ENCODE measurements at regions not wholly inside any gene's neighbourhood (a gene's known extent, or its start where the extent isn't known, plus 50 kb on each side); places are given as distances from the start of the nearest gene placed in this dataset.
"Not testable (repeated sequence)": the region's sequence is repeated elsewhere in the genome, so short reads cannot be mapped to it uniquely, and the experiment has no call there.

DNA sequence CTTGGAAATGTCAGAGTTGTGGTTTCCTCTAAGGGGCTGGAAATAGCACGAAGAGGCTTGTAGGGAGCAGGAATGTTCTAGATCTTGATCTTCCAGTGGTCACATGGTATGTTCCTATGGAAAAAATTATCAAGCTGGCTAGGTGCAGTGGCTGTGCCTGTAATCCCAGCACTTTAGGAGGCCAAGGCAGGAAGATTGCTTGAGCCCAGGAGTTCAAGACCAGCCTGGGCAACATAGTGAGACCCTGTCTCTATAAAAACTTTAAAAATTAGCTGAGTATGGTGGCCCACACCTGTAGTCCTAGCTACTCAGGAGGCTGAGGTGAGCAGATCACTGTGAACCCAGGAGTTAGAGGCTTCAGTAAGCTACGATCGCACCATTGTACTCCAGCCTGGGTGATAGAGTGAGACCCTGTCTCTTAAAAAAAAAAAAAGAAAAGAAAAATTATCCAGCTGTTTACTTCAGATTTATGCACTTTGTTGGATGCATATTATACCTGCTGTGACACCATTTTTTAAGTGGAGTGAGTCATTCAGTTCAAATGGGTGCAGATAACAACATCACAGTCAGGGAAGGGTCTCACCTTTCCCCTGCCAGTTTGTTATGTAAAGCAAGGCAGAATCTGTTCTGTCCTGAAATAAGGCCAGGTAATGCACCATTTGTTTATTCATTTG lies 65.7 kb upstream of the LYRM9 start:
- Mint-ChIP-seq H3K4me3 (no peak overlapping the region), H3K4me1 (ENCODE audit: low read depth in 2 of 2) (no peaks in the 10 kb centered on the region), H3K36me3 (ENCODE audit: insufficient read depth) (no peaks in the 10 kb centered on the region), H3K27ac (no peak overlapping the region), H3K9me3 (no peaks in the 10 kb centered on the region), H3K27me3 (peaks cover 9 to 55% of the 10 kb centered on the region in 2 donors)
- no peak for ATAC-seq (replicated peaks)
- no peak for DNase-seq

DNA sequence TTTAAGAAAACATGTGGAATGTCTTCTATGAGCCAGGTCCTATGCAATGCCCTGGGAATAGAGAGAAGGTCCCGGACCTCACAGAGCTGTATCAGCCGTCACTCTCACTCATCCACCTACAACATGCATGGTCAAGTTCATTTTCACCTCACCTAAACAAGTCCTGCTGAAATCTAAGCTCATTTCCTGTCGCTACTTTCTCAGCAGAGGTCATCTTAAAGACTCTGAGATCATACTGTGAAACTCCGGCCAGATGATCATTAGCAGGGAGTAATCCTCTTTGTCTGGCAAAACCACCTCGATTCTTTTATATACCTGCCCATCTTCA lies 66.2 kb upstream of the LYRM9 start:
- no peaks in the 10 kb centered on the region for H3K4me1 Mint-ChIP-seq (ENCODE audit: low read depth in 2 of 2)
- H3K27me3 Mint-ChIP-seq: peaks cover 6 to 52% of the 10 kb centered on the region in 2 donors
- ATAC-seq (replicated peaks): no peak
- no peak overlapping the region for H3K27ac Mint-ChIP-seq
- no peaks in the 10 kb centered on the region for H3K36me3 Mint-ChIP-seq (ENCODE audit: insufficient read depth)
- no peaks in the 10 kb centered on the region for H3K9me3 Mint-ChIP-seq
- no peak for DNase-seq
- no peak overlapping the region for H3K4me3 Mint-ChIP-seq

DNA sequence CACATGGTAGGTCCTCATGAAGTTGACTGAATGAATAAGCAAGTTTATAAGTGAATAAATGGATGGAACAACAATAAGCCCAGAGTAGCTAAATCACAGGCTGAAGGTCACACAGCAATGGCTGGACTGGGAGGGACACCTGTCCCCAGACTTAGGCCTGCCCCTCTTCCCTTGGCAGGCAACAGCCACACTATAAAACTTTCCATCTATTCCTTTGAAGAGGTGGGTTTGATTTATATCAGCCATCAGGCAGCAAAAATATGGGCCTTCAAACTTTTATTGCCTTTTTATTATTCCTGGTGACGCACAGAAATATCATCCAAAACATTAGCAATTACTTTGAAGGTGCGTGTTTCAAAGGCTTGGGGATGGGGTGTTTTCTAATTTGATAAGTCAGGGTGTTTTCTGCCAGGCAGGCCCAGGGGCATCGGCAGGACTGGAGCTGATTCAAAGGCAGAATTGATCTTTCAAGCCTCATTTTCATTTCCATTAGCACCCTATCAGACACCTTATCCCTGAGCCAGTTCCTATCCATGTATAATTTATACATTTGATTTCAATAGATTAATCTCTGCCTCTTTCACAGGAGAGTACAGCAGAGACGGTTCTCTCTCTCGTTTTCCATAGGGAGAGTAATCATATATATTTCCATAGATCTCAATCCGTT lies 67.2 kb upstream of the LYRM9 start:
- no peak overlapping the region for H3K27ac Mint-ChIP-seq
- no peaks in the 10 kb centered on the region for H3K4me1 Mint-ChIP-seq (ENCODE audit: low read depth in 2 of 2)
- DNase-seq (no peak), ATAC-seq (replicated peaks) (no peak)
- no peaks in the 10 kb centered on the region for H3K9me3 Mint-ChIP-seq
- peaks cover 6 to 52% of the 10 kb centered on the region in 2 donors for H3K27me3 Mint-ChIP-seq
- H3K36me3 Mint-ChIP-seq (ENCODE audit: insufficient read depth): no peaks in the 10 kb centered on the region
- H3K4me3 Mint-ChIP-seq: no peak overlapping the region

DNA sequence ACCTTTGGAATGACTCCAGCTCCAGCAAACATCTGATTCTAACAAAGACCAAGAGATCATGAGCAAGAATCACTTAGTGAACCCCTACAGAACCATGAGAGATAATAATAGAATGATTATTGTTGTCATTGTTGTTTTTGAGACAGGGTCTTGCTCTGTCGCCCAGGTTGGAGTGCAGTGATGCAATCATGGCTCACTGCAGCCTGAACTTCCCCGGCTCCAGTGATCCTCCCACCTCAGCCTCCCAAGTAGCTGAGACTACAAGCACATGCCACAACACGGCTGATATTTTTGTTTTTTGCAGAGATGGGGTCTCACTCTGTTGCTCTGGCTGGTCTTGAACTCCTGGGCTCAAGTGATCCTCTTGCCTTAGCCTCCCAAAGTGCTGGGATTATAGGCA lies 69.4 kb upstream of the LYRM9 start:
- DNase-seq, H3K9me3 Mint-ChIP-seq: not testable (repeated sequence)

DNA sequence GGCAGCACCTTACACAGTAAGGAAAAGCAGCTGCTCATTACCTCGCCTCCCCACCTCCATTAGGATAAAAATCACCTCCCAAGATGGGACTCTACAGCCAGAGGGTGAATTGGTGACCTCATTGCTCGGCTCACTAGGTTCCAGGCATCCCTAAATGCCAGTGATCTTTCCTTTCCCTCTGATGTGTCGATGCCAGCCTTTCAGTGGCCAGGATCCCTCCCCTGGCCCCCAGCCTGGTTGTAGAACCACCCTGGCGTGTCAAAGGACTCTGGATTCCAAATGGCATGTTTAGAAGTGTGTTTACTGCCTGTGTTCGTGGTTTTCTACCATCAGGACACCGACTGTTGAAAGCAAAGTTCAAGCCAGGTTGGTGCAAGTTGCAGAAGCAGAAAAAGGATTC lies 72.1 kb upstream of the LYRM9 start:
- Mint-ChIP-seq H3K4me3 (no peak overlapping the region), H3K27ac (no peak overlapping the region), H3K36me3 (ENCODE audit: insufficient read depth) (no peaks in the 10 kb centered on the region), H3K4me1 (ENCODE audit: low read depth in 2 of 2) (no peaks in the 10 kb centered on the region), H3K9me3 (no peaks in the 10 kb centered on the region), H3K27me3 (peaks cover 14 to 60% of the 10 kb centered on the region in 2 donors)
- DNase-seq (no peak), ATAC-seq (replicated peaks) (no peak)

More for the DNA sequence above, 69.4 kb upstream of the LYRM9 start:
- H3K4me1 Mint-ChIP-seq (ENCODE audit: low read depth in 2 of 2); H3K4me3 Mint-ChIP-seq; H3K27ac Mint-ChIP-seq; H3K36me3 Mint-ChIP-seq (ENCODE audit: insufficient read depth); ATAC-seq (replicated peaks): not testable (repeated sequence)
- H3K27me3 Mint-ChIP-seq: peaks cover 6 to 40% of the 10 kb centered on the region in 2 donors

DNA sequence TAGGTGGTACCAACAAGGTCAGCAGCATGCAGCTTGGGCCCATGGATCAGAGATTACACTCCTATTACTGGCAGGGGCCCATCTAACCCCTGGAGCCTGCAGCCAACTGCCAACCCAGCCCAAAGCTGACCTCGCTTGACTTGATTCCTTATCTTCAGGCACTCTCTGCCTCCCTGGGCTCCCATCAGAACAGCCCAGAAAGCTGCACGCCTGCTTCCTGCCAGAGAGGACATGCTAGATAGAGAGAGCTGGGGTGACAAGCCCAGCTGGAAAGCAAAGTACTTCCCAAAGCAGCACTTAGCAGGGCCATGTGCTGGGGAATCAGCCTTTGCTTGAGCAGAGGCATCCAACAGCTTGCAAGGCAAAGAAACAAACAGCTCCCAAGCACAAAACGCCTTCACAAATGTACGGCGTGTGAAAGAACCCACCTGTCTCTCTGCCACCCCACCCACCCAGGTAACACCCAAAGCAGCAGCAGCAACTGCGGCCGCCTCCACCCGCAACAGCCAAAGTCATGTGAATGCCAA lies 74.2 kb upstream of the NLK start:
- no peak overlapping the region for H3K27ac Mint-ChIP-seq
- no peak overlapping the region for H3K4me3 Mint-ChIP-seq
- H3K27me3 Mint-ChIP-seq: peaks cover 14 to 51% of the 10 kb centered on the region in 2 donors
- H3K4me1 Mint-ChIP-seq (ENCODE audit: low read depth in 2 of 2): no peaks in the 10 kb centered on the region
- DNase-seq: no peak
- no peaks in the 10 kb centered on the region for H3K36me3 Mint-ChIP-seq (ENCODE audit: insufficient read depth)
- no peaks in the 10 kb centered on the region for H3K9me3 Mint-ChIP-seq
- ATAC-seq (replicated peaks): no peak

DNA sequence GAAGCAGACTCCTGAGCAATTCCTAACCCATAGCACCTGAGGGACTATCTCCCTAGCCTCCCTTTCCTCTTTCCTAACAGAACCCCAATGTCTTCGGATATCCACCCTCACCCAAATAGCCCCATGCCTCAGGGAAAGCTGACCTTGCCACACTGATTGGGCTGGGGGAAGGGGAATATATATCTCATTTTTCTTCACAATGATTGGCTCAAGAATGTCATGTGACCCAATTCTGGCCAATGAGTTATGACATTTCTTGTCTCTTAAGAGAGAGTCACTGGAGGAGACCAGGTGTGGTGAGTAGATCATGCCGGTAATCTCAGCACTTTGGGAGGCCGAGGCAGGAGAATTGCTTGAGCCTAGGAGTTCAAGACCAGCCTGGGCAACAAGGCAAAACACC lies 71.9 kb upstream of the NLK start:
- Mint-ChIP-seq H3K4me3 (no peak overlapping the region), H3K4me1 (ENCODE audit: low read depth in 2 of 2) (no peaks in the 10 kb centered on the region), H3K27me3 (peaks cover 14 to 38% of the 10 kb centered on the region in 2 donors), H3K27ac (no peak overlapping the region), H3K9me3 (no peaks in the 10 kb centered on the region), H3K36me3 (ENCODE audit: insufficient read depth) (no peaks in the 10 kb centered on the region)
- ATAC-seq (replicated peaks) (no peak), DNase-seq (no peak)

DNA sequence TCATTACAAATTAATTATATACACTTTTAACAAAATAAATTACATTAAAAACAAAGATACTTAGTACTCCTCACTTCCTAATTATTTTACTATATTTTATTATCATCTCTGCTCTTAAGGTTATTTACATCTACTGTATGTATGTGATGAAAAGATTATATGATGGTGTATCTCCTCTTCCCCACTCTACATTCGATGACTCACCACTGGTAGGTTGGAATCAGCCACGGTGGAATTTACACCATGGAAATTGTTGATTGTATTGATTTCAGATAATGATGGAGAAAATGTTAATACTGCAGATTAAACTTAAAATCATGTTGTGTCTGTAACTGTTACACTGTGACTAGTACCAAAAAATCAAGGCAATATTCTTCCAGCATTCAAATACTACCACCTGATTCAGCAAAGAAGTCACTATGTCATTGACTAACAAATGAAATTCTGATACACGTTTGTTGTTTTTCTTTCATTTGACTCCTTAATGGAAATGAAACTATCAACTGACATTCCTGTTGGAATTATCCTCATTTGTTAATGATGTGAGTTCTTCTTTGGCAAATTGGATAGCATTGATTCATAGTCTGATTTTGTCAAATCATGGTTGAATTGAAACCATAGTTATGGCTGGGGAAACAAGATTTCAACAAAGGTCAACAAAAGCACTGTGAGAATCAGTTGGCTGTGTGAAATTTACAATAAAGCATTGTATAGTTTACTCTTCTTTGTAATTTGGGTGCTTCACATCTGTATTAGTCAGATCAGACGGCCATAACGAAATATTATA lies 69.0 kb upstream of the NLK start:
- no peak for ATAC-seq (replicated peaks)
- no peak overlapping the region for H3K4me3 Mint-ChIP-seq

DNA sequence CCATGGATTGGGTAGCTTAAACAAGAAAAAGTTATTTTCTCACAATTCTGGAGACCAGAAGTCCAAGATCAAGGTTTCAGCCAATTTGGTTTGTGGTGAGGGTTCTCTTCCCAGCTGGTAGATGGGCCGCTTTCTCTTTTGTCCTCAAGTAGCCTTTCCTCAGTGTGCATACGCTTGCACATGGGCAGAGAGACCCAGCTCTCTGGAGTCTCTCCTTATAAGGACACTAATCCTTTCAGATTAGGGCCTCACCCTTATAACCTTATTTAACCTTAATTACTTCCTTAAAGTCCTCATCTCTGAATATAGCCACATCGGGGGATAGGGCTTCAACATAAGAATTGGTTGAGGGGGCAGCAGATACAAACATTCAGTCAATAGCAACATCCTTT lies 68.4 kb upstream of the NLK start:
- ATAC-seq (replicated peaks) (no peak), DNase-seq (no peak)
- peaks cover 23 to 29% of the 10 kb centered on the region in 2 donors for H3K27me3 Mint-ChIP-seq
- no peaks in the 10 kb centered on the region for H3K36me3 Mint-ChIP-seq (ENCODE audit: insufficient read depth)
- no peaks in the 10 kb centered on the region for H3K9me3 Mint-ChIP-seq
- no peaks in the 10 kb centered on the region for H3K4me1 Mint-ChIP-seq (ENCODE audit: low read depth in 2 of 2)
- no peak overlapping the region for H3K27ac Mint-ChIP-seq
- H3K4me3 Mint-ChIP-seq: no peak overlapping the region

More for the DNA sequence above, 69.0 kb upstream of the NLK start:
- Mint-ChIP-seq H3K27ac (no peak overlapping the region), H3K36me3 (ENCODE audit: insufficient read depth) (no peaks in the 10 kb centered on the region), H3K4me1 (ENCODE audit: low read depth in 2 of 2) (no peaks in the 10 kb centered on the region), H3K27me3 (peaks cover 17 to 28% of the 10 kb centered on the region in 2 donors), H3K9me3 (no peaks in the 10 kb centered on the region)
- no peak for DNase-seq

DNA sequence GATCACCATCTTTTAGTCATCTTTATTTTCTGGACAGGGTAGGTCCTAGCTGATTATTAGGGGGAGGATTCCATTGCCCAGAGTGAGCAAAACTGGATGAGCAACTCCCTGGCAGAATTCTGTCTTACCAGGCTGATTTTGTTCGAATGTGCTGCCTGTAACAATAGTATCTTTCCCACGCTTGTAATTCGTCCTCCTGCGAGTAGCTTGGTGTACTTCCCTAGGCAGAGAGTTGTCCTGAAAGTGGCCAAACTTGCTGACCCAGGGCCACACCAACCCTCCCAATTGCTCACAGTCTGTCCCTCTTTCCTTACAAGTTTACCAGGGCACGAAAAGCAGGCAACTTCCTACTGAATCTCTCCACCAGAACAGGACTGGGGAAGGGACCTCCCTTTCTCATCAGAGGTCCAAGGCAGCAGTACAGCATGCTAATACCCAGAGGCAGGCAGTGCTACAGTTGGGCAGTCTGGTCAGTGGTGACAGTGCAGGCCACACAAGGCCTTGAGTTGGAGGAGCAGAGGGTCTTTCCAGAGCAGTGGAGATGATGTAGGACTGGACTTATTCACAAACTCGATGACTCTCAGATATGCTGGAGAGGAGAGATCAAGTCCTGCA lies 67.8 kb upstream of the NLK start:
- ATAC-seq (replicated peaks) (no peak), DNase-seq (no peak)
- Mint-ChIP-seq H3K27ac (no peak overlapping the region), H3K4me3 (no peak overlapping the region), H3K27me3 (peaks cover 22 to 29% of the 10 kb centered on the region in 2 donors), H3K9me3 (no peaks in the 10 kb centered on the region), H3K4me1 (ENCODE audit: low read depth in 2 of 2) (no peaks in the 10 kb centered on the region), H3K36me3 (ENCODE audit: insufficient read depth) (no peaks in the 10 kb centered on the region)

DNA sequence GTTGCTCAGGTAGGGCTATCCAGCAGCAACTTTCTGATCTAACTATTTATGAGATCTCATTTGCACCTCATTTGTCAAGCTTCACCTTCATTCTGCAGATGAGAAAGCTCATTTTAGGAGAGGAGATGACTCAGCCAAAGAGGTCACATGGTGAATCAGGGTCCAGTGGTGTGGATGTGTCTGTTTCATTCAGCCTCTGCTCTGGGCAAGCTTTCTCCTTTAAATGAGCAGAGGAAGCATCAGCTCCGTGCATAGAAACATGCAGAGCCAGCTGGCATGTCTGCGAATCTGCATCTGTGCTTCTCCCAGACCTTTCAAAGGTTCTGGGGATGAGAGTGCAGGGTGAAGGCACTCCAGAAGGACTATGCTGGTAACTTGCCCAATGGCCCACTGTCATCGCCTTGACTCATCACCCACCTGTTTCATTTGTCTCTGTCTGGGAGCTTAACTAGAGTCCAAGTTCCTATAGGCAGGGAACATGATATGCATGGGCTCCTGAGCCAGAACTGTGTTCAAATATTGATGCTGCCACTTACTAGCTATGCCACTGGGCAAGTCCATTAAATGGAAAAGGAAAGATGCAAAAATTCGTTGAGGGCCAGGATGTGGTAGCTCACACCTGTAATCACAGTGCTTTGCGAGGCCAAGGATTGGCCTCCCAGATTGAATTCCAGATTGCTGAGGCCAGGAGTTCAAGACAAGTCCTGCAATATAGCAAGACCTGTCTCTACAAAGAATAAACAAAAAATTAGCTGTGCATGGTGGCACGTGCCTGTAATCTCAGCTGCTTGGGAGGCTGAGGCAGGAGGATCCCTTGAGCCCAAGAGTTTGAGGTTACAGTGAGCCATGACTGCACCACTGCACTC lies 67.1 kb upstream of the NLK start:
- H3K9me3 Mint-ChIP-seq: no peaks in the 10 kb centered on the region
- peaks cover 20 to 29% of the 10 kb centered on the region in 2 donors for H3K27me3 Mint-ChIP-seq
- H3K27ac Mint-ChIP-seq: no peak overlapping the region
- H3K4me3 Mint-ChIP-seq: no peak overlapping the region
- H3K4me1 Mint-ChIP-seq (ENCODE audit: low read depth in 2 of 2): no peaks in the 10 kb centered on the region
- DNase-seq (no peak), ATAC-seq (replicated peaks) (no peak)
- H3K36me3 Mint-ChIP-seq (ENCODE audit: insufficient read depth): no peaks in the 10 kb centered on the region

DNA sequence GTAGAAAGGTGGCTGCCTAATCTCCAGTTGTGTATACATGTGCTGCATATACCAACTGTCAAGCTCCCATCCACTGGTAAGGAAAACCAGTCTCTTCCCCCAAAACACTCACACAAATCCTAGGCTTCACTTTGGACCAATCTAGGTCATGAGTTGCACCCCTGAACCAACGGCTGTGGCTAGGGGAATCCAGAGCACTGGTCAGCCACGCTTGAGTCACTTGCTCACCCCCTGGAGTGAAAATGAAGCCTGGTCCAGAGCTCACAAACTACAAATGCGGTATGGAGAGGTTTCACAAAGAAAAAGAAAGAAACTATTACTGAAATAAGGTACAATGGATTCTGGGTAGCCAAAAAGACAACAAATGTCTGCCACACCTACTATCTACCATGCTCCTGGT lies 66.1 kb upstream of the NLK start:
- H3K4me3 Mint-ChIP-seq: no peak overlapping the region
- no peak for ATAC-seq (replicated peaks)
- no peak overlapping the region for H3K27ac Mint-ChIP-seq
- peaks cover 16 to 25% of the 10 kb centered on the region in 2 donors for H3K27me3 Mint-ChIP-seq
- no peak for DNase-seq
- no peaks in the 10 kb centered on the region for H3K9me3 Mint-ChIP-seq
- no peaks in the 10 kb centered on the region for H3K36me3 Mint-ChIP-seq (ENCODE audit: insufficient read depth)
- no peaks in the 10 kb centered on the region for H3K4me1 Mint-ChIP-seq (ENCODE audit: low read depth in 2 of 2)
